Lower lobe of right lung (tissue), 2 donors: ENCODE measurements at regions not wholly inside any gene's neighbourhood (a gene's known extent, or its start where the extent isn't known, plus 50 kb on each side); places are given as distances from the start of the nearest gene placed in this dataset.
"Not testable (repeated sequence)": the region's sequence is repeated elsewhere in the genome, so short reads cannot be mapped to it uniquely, and the experiment has no call there.

Experiments
- ATAC-seq, 2 donors: fragments of 200-7000 bp; cut with Tn5 transposase; one replicate each; pipeline ENCODE4 v1.9.1; 2020 to 2022; ENCODE audit warnings: mild to moderate bottlenecking in 2 of 2, moderate library complexity in 2 of 2
- DNase-seq: peaks from one replicate; pipeline ENCODE4 v3.0.0-alpha.2; 2020
- H3K27ac ChIP-seq: fragments of 200-600 bp; one replicate; pipeline ENCODE4 v1.8.0; 2022
- H3K27me3 ChIP-seq: fragments of 200-600 bp; one replicate; pipeline ENCODE4 v1.8.0; 2022; ENCODE audit warnings: low read depth
- H3K36me3 ChIP-seq: fragments of 200-600 bp; one replicate; pipeline ENCODE4 v1.8.0; 2022; ENCODE audit warnings: mild to moderate bottlenecking
- H3K4me1 ChIP-seq: fragments of 200-600 bp; one replicate; pipeline ENCODE4 v1.8.0; 2022
- H3K4me3 ChIP-seq: fragments of 200-600 bp; one replicate; pipeline ENCODE4 v1.8.0; 2022; ENCODE audit warnings: mild to moderate bottlenecking
- H3K9me3 ChIP-seq: fragments of 200-600 bp; one replicate; pipeline ENCODE4 v1.8.0; 2022
- intact Hi-C: fragments of 100-400 bp; cut with DNase I; formaldehyde crosslinking; loops from one replicate; pipeline ENCODE4 v1.11.0; 2022
- TF ChIP-seq, protein P1 (sequence below): fragments of 200-600 bp; IDR thresholded peaks from one replicate; pipeline ENCODE4 v1.8.0; 2022; ENCODE audit warnings: antibody characterized with exemption, mild to moderate bottlenecking
- donor health status: DM: no; HTN: yes; CAD: no; lungs with severe emphysema.

DNA sequence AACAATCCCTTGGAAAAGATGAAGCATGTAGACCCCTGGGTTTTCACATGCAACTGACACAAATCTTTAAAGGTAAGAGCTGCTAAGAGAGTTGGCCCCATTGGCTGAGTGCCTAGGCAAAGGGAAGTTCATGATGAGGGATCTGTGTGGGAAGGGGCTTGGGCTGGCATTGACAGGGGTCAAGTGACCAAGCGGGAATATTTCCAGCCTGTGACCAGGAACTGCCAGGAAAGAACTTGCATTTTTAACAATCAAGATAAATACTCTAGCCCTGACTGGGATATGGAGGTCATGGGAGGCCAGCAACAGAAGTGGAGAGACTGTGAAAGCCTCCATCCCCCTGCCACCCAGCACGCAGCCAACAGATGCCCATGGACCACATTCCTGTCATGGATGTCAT lies 361.1 kb upstream of the ATP10A start:
- Histone ChIP-seq H3K36me3 (no peaks in the 10 kb centered on the region), H3K27me3 (no peaks in the 10 kb centered on the region), H3K4me3 (no peak overlapping the region), H3K4me1 (no peaks in the 10 kb centered on the region), H3K27ac (no peak overlapping the region), H3K9me3 (no peaks in the 10 kb centered on the region)
- no peak for DNase-seq
- ATAC-seq, result no peak
- intact Hi-C loops, result no loop called here
- TF ChIP-seq, protein P1, sequence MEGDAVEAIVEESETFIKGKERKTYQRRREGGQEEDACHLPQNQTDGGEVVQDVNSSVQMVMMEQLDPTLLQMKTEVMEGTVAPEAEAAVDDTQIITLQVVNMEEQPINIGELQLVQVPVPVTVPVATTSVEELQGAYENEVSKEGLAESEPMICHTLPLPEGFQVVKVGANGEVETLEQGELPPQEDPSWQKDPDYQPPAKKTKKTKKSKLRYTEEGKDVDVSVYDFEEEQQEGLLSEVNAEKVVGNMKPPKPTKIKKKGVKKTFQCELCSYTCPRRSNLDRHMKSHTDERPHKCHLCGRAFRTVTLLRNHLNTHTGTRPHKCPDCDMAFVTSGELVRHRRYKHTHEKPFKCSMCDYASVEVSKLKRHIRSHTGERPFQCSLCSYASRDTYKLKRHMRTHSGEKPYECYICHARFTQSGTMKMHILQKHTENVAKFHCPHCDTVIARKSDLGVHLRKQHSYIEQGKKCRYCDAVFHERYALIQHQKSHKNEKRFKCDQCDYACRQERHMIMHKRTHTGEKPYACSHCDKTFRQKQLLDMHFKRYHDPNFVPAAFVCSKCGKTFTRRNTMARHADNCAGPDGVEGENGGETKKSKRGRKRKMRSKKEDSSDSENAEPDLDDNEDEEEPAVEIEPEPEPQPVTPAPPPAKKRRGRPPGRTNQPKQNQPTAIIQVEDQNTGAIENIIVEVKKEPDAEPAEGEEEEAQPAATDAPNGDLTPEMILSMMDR, result no peak

DNA sequence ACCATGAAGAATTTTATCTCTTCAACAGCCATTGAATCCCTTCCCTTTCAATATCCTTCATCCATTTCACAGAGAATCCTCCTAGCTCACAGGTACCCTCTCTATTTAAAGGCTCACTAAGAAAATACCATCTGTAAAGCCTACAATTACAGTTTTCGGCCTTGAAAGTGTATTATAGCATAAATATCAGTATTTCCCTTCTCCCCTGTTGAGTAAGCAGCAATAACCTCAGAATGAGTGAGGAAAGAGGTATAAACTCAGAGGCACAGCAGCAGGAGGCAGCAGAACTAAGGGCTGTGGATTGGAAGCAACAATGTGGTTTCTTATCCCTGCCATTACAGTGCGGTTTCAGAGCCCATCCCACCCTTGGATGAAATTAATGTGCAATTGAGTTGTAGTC lies 360.6 kb upstream of the ATP10A start:
- intact Hi-C loops, result no loop called here
- H3K4me3 ChIP-seq, result no peak overlapping the region
- TF ChIP-seq, protein P1, result no peak
- no peak for ATAC-seq
- no peak overlapping the region for H3K27ac ChIP-seq
- no peaks in the 10 kb centered on the region for H3K9me3 ChIP-seq
- no peak for DNase-seq
- H3K4me1 ChIP-seq, result no peaks in the 10 kb centered on the region
- no peaks in the 10 kb centered on the region for H3K36me3 ChIP-seq
- no peaks in the 10 kb centered on the region for H3K27me3 ChIP-seq

DNA sequence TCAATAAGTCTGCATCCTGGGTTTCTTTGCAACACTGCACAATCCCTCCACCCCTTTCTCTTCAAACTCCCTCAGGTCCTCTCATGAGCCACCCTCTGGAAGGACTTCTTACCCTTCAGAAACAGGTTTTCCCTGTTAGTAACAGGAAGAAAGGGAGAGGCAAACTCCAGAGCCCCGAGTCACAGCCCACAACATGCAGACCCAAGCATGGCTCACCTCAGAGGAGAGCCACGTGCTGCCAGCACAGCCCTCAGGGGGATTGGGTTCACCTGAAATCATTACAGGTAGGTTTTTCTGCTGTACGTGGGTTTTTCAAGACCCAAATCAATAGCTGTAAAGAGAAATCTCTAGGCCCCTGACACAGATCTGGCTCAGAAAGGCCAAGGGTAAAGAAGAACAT lies 359.7 kb upstream of the ATP10A start:
- Histone ChIP-seq H3K4me3 (no peak overlapping the region), H3K27ac (no peak overlapping the region), H3K9me3 (no peaks in the 10 kb centered on the region), H3K36me3 (no peaks in the 10 kb centered on the region), H3K4me1 (no peaks in the 10 kb centered on the region), H3K27me3 (no peaks in the 10 kb centered on the region)
- TF ChIP-seq, protein P1, result no peak
- intact Hi-C loops, result no loop called here
- DNase-seq, result no peak
- no peak for ATAC-seq

DNA sequence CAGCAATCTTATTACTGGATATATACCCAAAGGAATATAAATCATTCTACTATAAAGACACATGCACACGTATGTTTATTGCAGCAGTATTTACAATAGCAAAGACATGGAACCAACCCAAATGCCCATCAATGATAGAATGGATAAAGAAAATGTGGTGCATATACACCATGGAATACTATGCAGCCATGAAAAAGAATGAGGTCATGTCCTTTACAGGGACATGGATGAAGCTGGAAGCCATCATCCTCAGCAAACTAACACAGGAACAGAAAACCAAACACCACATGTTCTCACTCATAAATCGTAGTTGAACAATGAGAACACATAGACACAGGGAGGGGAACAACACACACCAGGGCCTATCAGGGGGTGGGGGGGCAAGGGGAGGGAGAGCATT lies 353.9 kb upstream of the ATP10A start:
- DNase-seq, H3K36me3 ChIP-seq, H3K27me3 ChIP-seq, H3K4me3 ChIP-seq, ATAC-seq, H3K9me3 ChIP-seq, H3K27ac ChIP-seq, H3K4me1 ChIP-seq, intact Hi-C loops: not testable (repeated sequence)

DNA sequence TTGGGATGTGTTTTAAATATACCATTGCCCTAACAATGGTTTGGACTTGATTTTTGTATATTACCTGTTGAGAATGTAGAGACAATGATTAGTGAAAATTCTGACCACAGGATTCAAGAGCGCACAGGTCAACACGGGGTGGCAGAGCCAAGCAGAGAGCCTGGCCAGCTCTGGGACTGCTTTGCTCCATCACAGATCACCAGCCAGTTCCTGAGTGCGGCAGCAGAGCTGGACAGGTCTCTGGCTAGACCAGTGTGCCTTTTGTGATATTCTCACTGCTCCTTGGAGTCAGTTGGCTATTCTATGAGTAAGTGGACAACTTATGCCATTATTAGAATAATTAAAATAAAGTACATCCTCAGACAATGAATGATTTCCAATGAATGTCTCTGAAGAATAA lies 351.2 kb upstream of the ATP10A start:
- H3K9me3 ChIP-seq, result no peaks in the 10 kb centered on the region
- H3K27ac ChIP-seq, result no peak overlapping the region
- H3K27me3 ChIP-seq, result no peaks in the 10 kb centered on the region
- ATAC-seq (no peak), DNase-seq (no peak)
- TF ChIP-seq, protein P1, result no peak
- H3K4me3 ChIP-seq, result no peak overlapping the region
- H3K4me1 ChIP-seq, result no peaks in the 10 kb centered on the region
- intact Hi-C loops, result no loop called here
- H3K36me3 ChIP-seq, result no peaks in the 10 kb centered on the region

DNA sequence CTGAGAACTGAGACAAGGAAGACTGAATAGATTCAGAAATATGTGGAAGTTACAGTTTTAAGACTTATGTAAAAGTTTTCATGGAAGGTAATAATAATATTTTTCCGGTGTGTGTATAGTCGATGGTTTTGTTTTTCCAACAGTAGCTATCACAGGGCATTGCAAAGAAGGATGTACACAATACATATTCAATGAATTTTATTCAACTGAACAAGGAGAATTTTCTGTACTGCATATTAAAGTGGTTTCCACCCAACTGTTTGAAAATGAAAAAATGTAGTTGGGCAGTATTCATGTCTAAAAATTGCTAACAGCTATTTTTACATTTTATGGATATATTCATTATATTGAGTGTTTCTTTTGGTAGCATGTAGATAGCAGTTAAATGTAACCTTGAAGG lies 350.3 kb upstream of the ATP10A start:
- no peak for ATAC-seq
- H3K27ac ChIP-seq, result no peak overlapping the region

More for the DNA sequence above, 350.3 kb upstream of the ATP10A start:
- Histone ChIP-seq H3K4me3 (no peak overlapping the region), H3K27me3 (no peaks in the 10 kb centered on the region), H3K4me1 (no peaks in the 10 kb centered on the region), H3K36me3 (no peaks in the 10 kb centered on the region), H3K9me3 (no peaks in the 10 kb centered on the region)
- intact Hi-C loops, result no loop called here
- TF ChIP-seq, protein P1, result no peak
- DNase-seq, result no peak
